ENCODE measurements at regions not wholly inside any gene's neighbourhood (a gene's known extent, or its start where the extent isn't known, plus 50 kb on each side); places are given as distances from the start of the nearest gene placed in this dataset.

DNA sequence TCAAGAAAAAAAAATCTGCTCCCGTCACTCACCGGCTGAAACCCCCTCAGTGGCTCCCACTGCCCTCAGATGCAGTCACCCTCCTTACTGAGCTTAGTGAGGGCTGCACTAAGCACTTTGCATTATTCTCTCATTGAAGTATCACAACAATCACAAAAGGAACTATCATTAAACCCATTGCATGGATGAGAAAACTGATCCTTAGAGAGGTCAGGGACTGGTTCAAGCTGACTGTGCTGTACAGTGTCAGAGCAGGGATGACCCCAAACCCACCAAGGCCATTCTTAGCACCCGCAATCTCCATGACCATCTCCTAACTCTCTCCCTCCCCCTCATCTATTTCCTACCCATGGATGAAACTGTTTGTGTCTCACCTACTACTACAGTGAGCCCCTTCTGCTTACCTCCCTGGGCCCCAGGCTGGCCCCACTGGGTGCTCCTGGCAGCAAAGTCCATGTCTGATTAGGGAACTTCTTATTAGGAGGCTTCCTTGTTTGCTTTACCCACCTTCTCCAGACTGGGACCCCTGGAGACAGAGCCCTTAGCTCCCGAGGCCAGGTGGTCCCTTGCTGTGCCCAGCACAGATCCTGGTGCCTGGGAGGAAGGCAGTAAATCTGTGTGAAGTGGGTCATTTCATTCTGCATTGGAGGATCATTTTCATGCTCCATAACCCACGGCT is 139.3 kb upstream of the ID2 start:
- DNase-seq (ENCODE audit: extremely low read depth in 1 of 2, low read depth in 1 of 2): no peak

DNA sequence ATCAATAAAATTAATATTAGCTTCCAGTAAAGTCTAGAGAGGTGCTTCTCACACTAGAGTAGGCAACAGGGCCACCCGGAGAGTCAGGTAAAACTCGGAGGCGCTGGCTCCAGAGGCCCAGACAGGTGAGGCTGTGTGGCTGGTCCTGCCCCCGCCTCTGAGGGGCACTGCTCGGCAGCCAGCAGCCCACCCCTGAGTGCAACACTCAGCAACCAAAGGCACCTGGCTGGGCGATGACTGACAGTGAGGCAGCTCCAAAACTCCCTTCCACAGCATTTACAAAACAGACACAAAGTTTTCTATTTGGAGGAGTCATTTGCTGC is 138.8 kb upstream of the ID2 start:
- DNase-seq (ENCODE audit: extremely low read depth in 1 of 2, low read depth in 1 of 2): peak in 1 of 2 donors; percentile 51

DNA sequence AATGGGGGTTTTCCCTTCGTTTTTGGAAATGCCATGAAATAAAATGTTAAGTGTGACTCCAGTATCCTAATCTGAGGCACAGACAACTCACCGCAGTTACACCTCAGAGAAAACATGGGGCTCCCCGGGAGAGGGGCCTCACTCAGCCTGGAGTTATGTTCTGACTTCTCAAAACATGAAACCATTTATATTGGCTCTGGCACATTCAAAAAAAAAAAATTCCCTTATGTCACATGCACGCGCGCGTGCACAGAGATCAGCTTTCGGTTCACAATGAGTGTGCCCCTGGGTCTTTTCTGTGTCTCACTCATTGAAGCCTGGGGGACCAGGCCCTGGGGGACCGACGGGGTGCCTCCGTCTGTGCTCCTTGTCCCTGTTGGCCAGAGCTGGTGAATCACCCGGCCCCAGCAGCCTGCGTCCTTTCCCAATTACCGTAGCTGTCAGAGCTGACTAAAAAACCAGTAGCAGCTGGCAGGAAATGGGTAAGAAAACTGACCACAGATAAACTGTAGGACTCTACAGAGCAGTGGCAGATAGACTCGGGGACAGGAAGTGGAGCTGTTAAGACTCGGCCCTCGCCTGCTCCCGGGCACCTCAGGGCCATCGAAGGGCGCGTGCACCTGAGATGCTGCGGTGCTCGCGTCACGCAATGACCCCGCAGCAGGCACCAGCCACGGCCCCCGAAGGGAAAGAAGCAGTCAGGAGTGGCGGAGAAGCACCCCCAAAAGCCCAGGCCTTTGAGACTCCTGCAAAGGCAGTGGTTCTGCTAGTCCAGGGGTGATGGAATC is 138.3 kb upstream of the ID2 start:
- peak; percentile 68 to 87 for DNase-seq (ENCODE audit: extremely low read depth in 1 of 2, low read depth in 1 of 2)

DNA sequence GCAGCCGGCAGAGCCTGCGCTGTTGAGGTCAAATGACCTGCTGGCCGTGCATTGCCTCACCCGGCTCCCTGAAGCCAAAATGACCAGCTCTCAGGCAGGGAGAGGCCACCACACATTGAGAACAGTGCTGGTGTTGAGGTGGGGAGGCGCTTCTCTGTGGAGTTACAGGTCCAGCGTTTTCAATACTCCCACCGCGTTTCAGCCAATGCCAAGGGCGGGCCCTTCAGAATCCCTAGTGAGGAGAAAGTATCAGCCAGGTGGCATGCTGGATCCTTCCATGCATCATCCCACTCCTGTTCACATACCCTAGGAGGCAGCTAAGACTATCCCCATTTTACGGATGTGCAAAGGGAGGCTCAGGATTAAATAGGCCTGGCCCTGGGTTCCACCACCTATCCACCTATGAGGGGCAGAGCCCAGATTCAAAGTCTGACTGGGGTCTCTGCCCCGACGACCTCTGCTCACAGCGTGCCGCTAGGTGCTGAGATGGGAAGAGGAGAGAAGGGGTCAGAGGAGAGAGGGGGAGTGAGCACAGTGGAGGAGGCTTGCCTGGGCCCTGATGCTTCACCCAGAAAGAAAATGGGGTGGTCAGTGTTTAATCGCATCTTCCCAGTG is 137.6 kb upstream of the ID2 start:
- no peak for DNase-seq (ENCODE audit: extremely low read depth in 1 of 2, low read depth in 1 of 2)

DNA sequence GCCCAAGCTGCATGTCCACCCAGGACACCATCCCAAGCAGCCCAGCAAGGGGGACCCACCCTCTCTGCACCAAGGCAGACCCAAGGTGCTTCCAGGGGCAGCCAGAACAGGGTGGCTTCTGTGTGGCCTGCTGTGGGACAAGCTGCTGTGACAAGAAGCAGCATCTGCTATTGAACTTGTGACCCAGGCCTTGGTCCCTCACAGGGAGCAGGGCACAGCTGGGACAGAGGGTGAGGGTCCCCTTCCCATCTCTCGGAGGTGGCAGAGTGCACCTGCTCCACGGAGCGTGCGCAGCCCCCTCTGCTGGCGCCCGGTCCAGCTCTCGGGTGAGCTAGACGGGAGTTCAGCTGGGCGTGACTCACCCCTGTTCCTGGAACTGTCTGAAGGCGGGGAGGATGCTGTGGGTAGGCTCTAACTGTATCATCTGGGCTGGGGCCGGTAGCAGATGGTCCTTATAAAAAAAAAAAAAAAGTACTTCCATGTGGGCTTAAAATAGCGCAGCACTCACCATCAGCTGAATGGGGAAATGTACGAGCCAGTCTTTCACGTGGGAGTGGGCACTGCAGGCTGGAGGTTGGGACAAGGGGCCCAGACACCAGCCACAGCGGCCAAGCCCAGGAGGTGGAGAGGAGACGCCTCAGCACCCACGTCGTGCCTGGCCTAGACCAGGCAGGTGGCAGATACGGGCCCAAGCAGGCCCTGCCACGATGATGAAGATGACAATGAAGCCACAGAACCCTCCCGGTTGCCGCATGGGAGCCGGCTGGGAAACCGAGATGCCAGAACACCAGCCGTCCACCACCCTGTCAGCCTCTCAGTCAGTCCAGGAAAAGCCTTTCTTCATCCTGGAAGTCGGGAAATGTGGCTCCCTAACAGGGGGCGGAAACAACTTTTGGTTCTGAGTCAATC is 136.8 kb upstream of the ID2 start:
- peak; percentile 73 to 89 for DNase-seq (ENCODE audit: extremely low read depth in 1 of 2, low read depth in 1 of 2)

DNA sequence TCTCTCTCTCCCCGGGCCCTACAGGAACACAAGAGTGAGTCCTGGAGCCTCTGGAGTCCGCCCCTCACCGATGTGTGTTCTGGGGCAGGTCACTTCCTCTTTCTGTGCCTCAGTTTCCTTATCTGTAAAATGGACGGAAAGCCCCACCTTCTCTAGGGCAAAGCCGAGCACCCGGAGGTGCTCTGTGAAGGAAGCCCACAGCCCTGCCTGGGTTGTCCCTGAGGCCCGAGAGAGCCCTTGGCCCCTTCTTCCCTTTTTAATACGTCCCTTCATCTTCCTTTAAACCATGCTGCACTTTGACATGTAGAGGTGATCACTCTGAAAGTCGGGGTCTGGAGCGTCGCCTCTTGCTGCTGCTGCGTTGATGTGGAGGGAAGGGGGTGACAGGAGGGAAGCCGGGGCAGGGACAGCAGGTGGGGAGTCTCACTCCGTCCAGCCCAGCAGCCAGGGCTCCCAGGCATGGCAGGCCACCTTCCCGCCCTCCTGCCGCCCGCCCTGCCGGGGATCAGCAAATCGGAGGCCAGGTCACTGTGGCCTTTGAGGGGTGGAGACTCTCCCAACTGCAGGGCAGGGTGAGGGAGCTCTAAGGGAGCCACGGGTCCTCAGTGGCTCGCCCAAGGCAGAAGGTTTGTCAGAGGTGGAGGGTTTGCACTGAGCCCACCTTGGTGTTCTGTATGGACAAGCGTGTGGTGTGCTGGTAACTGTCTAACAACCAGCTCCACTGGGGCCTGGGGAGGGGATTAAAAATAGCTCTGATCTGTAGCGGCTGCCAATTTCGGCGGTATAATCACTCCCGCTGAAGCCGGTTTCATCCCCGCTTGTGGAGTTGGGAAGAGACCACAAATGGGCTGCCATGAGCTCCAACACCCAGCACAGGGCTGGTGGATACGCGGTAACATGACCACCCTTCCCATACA is 135.9 kb upstream of the ID2 start:
- DNase-seq (ENCODE audit: extremely low read depth in 1 of 2, low read depth in 1 of 2): no peak

DNA sequence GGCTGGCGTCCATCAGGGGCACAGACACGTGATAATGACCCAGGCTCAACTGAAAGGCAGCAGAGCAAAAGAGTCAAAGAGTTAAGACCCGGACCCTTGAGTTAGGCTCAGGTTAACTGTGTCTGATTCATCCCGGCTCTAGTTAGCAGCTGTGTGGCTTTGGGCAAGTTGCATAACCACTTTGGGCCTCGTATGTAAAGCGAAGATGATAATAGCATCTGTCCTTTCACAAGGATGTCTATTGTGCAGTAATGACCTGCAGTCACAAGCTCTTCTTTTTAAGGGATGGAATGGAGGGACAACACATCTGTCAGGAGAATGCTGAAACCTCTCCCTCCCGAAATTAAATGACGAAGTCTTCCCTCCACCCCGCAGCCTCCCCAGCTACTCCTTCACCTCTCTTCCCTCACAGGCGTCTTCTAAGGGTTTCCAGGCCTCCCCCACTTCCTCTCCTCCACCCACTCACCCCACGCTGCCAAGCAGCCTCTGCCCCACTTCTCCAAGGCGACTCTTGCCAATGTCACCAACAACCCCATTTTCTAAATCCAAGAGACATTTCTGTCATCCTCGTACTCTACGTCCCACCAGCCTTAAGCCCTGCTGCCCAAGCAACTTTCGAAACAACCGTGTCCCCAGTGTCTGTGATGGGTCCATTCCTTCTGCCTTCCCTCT is 135.1 kb upstream of the ID2 start:
- DNase-seq (ENCODE audit: extremely low read depth in 1 of 2, low read depth in 1 of 2): no peak

DNA sequence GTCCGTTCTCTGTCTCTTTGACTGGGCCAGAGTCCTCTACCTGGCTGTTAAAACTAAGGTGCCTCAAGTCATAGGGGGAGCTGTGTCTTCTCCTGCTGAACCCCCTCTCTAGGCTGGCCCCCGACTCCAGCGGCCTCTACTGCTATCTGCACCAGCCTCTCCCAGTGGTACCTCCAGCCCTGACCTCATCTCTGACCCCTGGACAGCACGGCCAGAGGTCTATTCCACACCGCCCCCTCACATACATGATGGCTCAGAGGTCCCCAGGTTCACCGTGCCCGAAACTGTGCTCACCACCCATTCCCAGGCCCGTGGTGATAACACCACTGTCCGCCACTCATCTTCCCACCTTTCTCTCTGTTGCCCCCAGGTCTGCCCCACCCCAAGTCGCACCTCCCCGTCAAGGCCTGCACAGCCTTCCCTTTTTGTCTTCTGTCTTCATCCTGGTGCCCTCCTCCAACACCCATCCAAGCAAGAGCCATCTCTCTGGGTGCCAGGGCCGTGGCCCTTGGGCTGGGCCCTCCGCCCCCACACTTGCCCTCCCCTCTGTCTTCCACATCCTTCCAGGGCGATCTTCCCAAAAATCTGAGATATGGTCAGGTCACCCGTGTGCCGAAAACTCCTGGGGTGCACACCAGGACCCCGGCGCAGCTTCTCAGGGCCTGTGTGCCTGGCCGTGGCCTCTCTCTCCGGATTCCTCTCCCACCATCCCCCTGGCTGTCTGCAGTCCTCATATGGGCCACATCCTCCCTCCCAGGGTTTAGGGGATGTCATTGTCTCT is 134.4 kb upstream of the ID2 start:
- DNase-seq (ENCODE audit: extremely low read depth in 1 of 2, low read depth in 1 of 2): no peak

DNA sequence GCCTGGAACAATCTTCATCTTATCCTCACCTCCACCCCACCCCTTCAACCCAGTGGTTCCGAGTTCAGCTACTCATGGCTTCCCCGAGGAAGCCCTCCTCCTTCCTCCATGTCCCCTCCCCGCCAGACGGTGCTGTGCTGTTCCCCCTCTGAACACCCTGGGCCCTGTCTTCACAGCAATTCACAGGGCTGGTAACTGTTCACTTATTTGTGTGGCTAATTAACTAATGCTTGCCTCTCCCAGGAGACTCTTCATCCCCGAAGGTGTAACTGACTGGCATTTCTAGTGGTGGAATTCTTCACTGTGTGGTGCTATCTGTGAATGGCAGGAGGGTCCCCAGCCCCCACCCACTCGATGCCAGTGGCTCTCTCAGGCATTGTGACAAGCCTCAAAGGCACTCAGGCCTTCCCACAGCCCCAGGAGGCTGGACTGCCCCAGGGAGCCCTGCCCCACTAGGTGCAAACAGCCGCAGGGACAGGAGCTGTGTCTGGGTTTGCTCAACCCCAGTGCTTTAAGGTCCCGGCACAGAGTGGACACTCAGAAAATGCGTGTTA is 133.7 kb upstream of the ID2 start:
- no peak for DNase-seq (ENCODE audit: extremely low read depth in 1 of 2, low read depth in 1 of 2)

DNA sequence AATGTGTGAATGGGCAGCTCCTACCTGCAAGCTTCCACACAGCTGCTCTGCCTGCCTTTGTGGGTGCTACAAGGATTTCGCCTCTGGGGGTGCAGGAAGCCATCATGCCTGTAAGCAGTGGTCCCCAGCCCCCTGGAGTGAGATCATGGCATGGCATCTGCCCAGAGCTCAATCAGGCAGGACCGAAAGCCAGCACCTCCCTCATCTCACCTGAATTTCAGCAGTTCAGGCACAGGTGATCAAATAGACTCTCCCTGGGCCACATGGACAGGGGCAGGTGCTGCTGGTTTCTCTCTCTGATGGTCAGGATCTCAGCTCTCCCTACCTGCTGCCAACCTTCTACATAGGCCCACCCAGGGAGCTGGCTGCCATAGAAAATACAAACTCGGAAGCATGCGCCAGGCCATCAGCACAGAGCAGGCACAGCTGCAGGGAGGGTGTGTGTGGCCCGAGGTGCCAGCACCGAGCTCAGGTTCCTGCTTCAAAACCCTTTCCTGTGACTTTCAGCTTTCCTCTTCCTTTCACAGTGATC is 133.2 kb upstream of the ID2 start:
- no peak for DNase-seq (ENCODE audit: extremely low read depth in 1 of 2, low read depth in 1 of 2)

DNA sequence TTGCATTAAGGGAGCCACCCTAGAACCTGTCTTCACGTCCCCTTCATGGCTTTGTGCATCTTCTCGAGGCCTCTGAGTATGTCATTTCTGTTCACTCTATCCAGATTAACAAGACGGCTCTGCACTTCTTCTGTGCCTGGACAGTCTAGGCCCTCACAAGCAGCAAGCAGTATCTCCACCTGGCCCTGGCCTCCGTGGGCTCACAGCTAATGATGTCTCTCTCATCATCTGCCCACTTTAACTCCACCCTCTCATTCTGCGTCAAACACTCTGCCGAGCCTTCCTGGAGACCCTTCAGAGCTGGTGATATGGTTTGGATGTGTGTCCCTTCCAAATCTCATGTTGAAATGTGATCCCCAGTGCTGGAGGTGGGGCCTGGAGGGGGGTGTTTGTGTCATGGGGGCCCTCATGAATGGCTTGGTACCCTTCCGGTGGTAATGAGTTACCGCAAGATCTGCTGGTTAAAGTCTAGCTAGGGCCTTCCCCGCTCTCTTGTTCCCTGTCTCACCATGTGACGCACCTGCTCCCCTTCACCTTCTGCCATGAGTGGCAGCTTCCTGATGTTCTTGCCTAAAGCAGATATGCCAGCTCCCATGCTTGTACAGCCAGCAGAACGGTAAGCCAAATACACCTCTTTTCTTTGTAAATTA is 132.5 kb upstream of the ID2 start:
- DNase-seq (ENCODE audit: extremely low read depth in 1 of 2, low read depth in 1 of 2): no peak

DNA sequence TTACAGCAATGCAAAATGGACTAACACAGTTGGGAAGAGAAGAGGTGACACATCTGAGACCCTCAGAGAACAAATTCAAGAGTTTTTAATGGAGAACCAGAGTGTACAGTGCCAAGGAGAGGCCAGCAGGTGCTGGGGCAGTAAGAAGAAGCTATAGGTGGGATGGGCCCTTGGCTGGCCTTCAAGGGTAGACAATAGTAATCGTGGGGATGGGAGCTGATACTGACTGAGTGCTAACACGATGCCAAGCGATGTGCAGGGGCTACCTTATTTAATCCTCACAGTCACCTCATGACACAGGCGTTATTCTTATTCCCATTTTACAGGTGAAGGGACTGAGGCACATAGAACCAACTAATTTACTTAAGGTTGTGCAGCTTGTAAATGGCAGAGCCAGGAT is 131.9 kb upstream of the ID2 start:
- no peak for DNase-seq (ENCODE audit: extremely low read depth in 1 of 2, low read depth in 1 of 2)

DNA sequence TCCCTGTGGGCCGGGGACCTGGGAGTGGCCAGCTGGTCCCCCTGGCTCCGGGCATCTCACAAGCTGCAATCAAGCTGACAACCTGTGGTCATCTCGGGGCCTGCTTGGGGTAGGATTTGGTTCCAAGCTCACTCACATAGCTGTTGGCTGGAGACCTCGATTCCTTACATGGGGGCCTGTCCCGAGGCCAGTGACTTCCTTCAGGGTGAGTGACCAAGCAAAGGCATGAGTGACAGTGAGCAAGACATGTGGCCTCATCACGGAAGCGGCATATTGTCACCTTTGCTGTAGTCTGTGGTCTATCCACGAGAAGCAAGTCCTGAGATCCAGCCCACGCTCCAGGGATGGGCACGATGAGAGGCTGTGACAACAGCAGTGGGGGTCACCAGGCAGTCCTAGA is 131.4 kb upstream of the ID2 start:
- no peak for DNase-seq (ENCODE audit: extremely low read depth in 1 of 2, low read depth in 1 of 2)

DNA sequence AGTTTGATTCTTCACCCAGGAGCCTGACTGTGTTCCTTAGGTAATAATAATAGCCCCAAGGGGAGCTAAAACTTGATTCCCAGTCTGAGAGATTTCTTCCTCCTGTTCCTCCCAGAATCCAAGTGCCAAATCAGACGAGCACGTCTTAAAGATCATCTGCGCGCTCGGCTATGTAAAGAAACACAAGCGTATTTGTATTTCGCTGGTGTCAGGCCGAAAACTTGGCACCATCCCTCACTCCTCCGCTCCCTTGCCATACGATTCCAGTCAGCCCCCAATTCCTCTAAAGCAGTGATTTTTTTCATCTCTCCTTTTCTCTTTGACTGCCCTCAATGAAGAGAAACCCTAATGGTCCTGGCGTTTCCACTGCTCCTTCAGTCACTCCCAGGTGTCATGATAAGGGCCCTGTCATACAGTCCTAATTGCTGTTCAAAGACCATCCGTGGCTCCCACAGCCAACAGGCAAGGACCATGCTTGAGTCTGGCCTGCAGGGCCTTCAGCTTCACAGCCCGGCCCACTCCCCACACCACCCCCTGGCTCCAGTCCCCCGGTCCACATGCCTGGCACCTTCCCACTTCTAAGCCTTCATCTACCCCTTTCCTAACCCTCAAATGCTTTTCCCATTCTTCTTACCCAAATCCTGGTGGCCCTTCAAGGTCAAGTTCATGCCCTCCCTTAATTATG is 130.8 kb upstream of the ID2 start:
- DNase-seq (ENCODE audit: extremely low read depth in 1 of 2, low read depth in 1 of 2): no peak

DNA sequence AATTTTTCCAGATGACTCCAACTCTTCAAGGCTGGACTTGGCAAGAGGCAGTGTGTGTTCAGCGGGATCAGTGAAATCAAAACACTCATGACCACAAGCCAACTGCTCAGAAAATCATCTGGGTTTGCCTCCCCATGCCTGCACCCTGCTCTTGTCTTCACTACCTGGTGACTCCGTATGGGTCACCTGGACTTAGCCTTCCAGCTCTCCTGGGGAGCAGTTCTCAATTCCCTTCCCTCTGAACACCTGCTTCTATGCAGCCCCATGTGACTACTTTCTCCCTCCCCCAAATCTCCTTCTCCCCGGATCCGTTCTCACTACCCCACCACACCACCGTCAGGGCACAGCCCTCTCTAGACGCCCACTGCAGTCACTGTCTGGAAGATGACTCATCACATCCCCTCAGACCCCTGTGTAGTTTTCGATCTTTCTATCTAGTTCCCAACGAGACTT is 130.2 kb upstream of the ID2 start:
- DNase-seq (ENCODE audit: extremely low read depth in 1 of 2, low read depth in 1 of 2): no peak

DNA sequence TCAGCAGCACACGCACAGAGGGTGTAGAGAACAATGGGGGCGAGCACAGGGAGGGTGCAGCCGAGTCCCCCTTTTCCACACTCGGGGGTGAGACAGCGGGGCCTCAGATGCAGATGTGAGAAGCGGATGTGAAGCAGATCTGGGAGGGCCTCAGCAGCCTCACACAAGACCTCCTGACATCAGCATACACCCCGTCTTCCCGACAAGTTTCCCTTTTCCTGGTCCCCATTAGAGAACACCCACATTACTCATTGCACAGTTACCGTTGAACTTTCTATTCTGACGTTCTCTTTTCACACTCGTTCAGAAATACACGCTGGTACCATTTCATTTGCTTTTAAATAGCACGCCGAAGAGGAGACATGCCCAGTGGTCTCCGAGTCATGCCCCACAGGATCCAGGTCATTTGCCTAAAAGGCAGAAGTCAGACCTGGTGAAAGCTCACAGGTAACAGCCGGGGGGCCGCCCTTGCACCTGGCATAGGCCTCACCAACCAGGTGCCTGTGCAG is 129.5 kb upstream of the ID2 start:
- no peak for DNase-seq (ENCODE audit: extremely low read depth in 1 of 2, low read depth in 1 of 2)

DNA sequence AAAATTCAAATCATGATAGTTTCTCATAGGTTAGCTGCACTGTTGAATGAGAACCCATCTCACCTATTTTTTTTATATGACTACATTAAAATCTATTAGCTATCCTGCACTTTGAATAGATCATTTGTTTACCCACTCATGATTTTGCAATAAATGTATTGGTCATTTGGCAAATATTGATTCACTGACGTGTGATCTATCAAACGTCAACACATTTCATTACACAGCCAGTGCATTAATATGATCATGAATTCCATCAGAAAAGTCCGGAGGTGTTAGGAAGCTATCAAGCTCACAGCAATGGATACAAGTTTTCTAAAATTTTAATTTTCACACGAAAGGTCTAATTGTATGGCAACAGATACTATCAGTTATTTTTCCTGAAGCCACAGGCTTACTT is 128.2 kb upstream of the ID2 start:
- DNase-seq (ENCODE audit: extremely low read depth in 1 of 2, low read depth in 1 of 2): no peak
